NCI-H510A treated with DMSO at 0.1 percent for 48 hours (cell line): ENCODE measurements at regions not wholly inside any gene's neighbourhood (a gene's known extent, or its start where the extent isn't known, plus 50 kb on each side); places are given as distances from the start of the nearest gene placed in this dataset.
"Not testable (repeated sequence)": the region's sequence is repeated elsewhere in the genome, so short reads cannot be mapped to it uniquely, and the experiment has no call there.

Source experiments
- DNase-seq: peaks from one replicate; lab custom pipeline; 2025; lab: John Stamatoyannopoulos, UW

- peak; percentile 57 for DNase-seq
Observed at GRCh38 chr2:196486146-196486545, 153.4 kb upstream of the CCDC150 start.

GRCh38 chr2:196487417-196487816 is 152.1 kb upstream of the CCDC150 start:
- DNase-seq = no peak

GRCh38 chr2:196489371-196489770 is 150.1 kb upstream of the CCDC150 start:
- no peak for DNase-seq

- no peak for DNase-seq
Observed at GRCh38 chr2:196492946-196493345, 146.6 kb upstream of the CCDC150 start.

- no peak for DNase-seq
Observed at GRCh38 chr2:196498962-196499361, 140.6 kb upstream of the CCDC150 start.

- no peak for DNase-seq
Observed at GRCh38 chr2:196499686-196500085, 139.8 kb upstream of the CCDC150 start.

- no peak for DNase-seq
Observed at GRCh38 chr2:196500686-196501431, 138.7 kb upstream of the CCDC150 start.

GRCh38 chr2:196501836-196502235 is 137.7 kb upstream of the CCDC150 start:
- no peak for DNase-seq

GRCh38 chr2:196502386-196502785 is 137.1 kb upstream of the CCDC150 start:
- no peak for DNase-seq

GRCh38 chr2:196503398-196503797 is 136.1 kb upstream of the CCDC150 start:
- DNase-seq = no peak

- no peak for DNase-seq
Observed at GRCh38 chr2:196504788-196505187, 134.7 kb upstream of the CCDC150 start.

GRCh38 chr2:196510246-196510645 is 129.3 kb upstream of the CCDC150 start:
- no peak for DNase-seq

- DNase-seq = no peak
Observed at GRCh38 chr2:196511258-196512168, 128.0 kb upstream of the CCDC150 start.

GRCh38 chr2:196513796-196514526 is 125.6 kb upstream of the CCDC150 start:
- DNase-seq = peak; percentile 70

- DNase-seq = no peak
Observed at GRCh38 chr2:196514641-196515040, 124.9 kb upstream of the CCDC150 start.

- DNase-seq = peak; percentile 81
Observed at GRCh38 chr2:196515051-196515450, 124.5 kb upstream of the CCDC150 start.

GRCh38 chr2:196515608-196516007 is 123.9 kb upstream of the CCDC150 start:
- peak; percentile 54 for DNase-seq

GRCh38 chr2:196516564-196516963 is 123.0 kb upstream of the CCDC150 start:
- DNase-seq = peak; percentile 12

- peak; percentile 41 for DNase-seq
Observed at GRCh38 chr2:196520605-196521004, 118.9 kb upstream of the CCDC150 start.

GRCh38 chr2:196526981-196527725 is 112.4 kb upstream of the CCDC150 start:
- DNase-seq = not testable (repeated sequence)

- no peak for DNase-seq
Observed at GRCh38 chr2:196528486-196529223, 110.9 kb upstream of the CCDC150 start.
